ENCODE measurements at regions not wholly inside any gene's neighbourhood (a gene's known extent, or its start where the extent isn't known, plus 50 kb on each side); places are given as distances from the start of the nearest gene placed in this dataset.

DNA sequence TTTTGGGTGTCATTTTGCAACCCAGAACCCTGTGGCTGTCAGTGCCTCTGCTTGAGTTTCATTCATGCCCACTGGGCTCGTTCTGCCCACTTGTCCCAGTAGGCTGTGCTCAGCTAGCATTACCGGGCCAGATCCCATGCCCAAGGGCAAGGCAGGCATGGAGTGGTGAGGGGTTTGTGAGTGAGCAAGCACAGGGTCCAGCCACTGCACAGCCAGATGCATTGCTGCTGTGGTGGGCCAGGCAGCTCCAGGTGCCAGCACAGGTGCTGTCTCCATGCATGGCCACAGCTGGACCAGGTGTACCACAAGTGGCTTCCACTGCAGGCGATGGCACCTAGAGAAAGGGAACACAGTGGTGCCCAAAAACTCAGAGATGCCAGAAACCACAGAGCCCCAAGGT is 1671.2 kb downstream of the OLFM4 start (continued):
- TF ChIP-seq, protein P1, sequence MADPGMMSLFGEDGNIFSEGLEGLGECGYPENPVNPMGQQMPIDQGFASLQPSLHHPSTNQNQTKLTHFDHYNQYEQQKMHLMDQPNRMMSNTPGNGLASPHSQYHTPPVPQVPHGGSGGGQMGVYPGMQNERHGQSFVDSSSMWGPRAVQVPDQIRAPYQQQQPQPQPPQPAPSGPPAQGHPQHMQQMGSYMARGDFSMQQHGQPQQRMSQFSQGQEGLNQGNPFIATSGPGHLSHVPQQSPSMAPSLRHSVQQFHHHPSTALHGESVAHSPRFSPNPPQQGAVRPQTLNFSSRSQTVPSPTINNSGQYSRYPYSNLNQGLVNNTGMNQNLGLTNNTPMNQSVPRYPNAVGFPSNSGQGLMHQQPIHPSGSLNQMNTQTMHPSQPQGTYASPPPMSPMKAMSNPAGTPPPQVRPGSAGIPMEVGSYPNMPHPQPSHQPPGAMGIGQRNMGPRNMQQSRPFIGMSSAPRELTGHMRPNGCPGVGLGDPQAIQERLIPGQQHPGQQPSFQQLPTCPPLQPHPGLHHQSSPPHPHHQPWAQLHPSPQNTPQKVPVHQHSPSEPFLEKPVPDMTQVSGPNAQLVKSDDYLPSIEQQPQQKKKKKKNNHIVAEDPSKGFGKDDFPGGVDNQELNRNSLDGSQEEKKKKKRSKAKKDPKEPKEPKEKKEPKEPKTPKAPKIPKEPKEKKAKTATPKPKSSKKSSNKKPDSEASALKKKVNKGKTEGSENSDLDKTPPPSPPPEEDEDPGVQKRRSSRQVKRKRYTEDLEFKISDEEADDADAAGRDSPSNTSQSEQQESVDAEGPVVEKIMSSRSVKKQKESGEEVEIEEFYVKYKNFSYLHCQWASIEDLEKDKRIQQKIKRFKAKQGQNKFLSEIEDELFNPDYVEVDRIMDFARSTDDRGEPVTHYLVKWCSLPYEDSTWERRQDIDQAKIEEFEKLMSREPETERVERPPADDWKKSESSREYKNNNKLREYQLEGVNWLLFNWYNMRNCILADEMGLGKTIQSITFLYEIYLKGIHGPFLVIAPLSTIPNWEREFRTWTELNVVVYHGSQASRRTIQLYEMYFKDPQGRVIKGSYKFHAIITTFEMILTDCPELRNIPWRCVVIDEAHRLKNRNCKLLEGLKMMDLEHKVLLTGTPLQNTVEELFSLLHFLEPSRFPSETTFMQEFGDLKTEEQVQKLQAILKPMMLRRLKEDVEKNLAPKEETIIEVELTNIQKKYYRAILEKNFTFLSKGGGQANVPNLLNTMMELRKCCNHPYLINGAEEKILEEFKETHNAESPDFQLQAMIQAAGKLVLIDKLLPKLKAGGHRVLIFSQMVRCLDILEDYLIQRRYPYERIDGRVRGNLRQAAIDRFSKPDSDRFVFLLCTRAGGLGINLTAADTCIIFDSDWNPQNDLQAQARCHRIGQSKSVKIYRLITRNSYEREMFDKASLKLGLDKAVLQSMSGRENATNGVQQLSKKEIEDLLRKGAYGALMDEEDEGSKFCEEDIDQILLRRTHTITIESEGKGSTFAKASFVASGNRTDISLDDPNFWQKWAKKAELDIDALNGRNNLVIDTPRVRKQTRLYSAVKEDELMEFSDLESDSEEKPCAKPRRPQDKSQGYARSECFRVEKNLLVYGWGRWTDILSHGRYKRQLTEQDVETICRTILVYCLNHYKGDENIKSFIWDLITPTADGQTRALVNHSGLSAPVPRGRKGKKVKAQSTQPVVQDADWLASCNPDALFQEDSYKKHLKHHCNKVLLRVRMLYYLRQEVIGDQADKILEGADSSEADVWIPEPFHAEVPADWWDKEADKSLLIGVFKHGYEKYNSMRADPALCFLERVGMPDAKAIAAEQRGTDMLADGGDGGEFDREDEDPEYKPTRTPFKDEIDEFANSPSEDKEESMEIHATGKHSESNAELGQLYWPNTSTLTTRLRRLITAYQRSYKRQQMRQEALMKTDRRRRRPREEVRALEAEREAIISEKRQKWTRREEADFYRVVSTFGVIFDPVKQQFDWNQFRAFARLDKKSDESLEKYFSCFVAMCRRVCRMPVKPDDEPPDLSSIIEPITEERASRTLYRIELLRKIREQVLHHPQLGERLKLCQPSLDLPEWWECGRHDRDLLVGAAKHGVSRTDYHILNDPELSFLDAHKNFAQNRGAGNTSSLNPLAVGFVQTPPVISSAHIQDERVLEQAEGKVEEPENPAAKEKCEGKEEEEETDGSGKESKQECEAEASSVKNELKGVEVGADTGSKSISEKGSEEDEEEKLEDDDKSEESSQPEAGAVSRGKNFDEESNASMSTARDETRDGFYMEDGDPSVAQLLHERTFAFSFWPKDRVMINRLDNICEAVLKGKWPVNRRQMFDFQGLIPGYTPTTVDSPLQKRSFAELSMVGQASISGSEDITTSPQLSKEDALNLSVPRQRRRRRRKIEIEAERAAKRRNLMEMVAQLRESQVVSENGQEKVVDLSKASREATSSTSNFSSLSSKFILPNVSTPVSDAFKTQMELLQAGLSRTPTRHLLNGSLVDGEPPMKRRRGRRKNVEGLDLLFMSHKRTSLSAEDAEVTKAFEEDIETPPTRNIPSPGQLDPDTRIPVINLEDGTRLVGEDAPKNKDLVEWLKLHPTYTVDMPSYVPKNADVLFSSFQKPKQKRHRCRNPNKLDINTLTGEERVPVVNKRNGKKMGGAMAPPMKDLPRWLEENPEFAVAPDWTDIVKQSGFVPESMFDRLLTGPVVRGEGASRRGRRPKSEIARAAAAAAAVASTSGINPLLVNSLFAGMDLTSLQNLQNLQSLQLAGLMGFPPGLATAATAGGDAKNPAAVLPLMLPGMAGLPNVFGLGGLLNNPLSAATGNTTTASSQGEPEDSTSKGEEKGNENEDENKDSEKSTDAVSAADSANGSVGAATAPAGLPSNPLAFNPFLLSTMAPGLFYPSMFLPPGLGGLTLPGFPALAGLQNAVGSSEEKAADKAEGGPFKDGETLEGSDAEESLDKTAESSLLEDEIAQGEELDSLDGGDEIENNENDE (IDR thresholded peaks at IDR 0.05; ENCODE audit: insufficient replicate concordance, low read length), result no peak
- no peak for TF ChIP-seq POU5F1 (IDR thresholded peaks at IDR 0.05; ENCODE audit: low read depth, low read length)
- no peak for TF ChIP-seq BACH1 (IDR thresholded peaks at IDR 0.05; ENCODE audit: low read length)

All from H1 (cell line).